Nephron progenitor cell (in vitro differentiated cells): ENCODE measurements at regions not wholly inside any gene's neighbourhood (a gene's known extent, or its start where the extent isn't known, plus 50 kb on each side); places are given as distances from the start of the nearest gene placed in this dataset.

Experiments
- DNase-seq: peaks from one replicate; pipeline ENCODE4 v3.0.0; 2021
- H3K27ac Mint-ChIP-seq: 2 replicates; pipeline ENCODE4 v1.8.0; 2021; ENCODE audit warnings: mild to moderate bottlenecking, moderate library complexity, mixed read lengths
- H3K27me3 Mint-ChIP-seq: 2 replicates; pipeline ENCODE4 v1.8.0; 2021; ENCODE audit warnings: mild to moderate bottlenecking, low read depth, mixed read lengths; ENCODE audit not compliant: poor library complexity
- H3K36me3 Mint-ChIP-seq: 2 replicates; pipeline ENCODE4 v1.8.0; 2021; ENCODE audit warnings: low read depth, mixed read lengths
- H3K4me1 Mint-ChIP-seq: 2 replicates; pipeline ENCODE4 v1.8.0; 2021; ENCODE audit warnings: mixed read lengths
- H3K4me3 Mint-ChIP-seq: 2 replicates; pipeline ENCODE4 v1.8.0; 2021; ENCODE audit warnings: mild to moderate bottlenecking, moderate library complexity, mixed read lengths
- H3K9me3 Mint-ChIP-seq: 2 replicates; pipeline ENCODE4 v1.8.0; 2021; ENCODE audit warnings: mild to moderate bottlenecking, moderate library complexity, mixed read lengths
- CTCF ChIP-seq: fragments of 200-600 bp; sonication (generic); IDR thresholded peaks from 2 replicates; pipeline ENCODE4 v1.5.0; 2021; ENCODE audit warnings: antibody characterized with exemption

DNA sequence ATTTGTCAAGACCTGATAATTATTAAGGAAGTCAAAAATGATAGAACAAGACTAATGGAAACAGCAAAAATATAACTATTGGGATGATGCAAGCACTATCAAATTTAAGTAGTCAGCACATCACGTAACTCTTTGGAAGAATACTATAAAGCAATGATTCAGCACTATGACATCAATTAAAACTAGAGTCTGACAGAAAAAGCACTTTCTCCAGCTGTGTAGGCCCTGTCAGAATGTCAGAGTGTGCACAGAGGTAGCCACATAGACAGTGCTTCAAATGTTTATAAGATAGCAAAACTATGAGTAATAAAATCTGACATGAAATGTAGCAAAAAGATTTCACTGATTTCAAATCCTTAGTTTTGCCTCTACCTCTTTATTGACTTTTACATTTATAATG is 1226.6 kb upstream of the ADGRL3 start:
- no peaks in the 10 kb centered on the region for H3K36me3 Mint-ChIP-seq
- no peaks in the 10 kb centered on the region for H3K4me1 Mint-ChIP-seq

GRCh38 chr4:59979061-59979460 is 1221.1 kb upstream of the ADGRL3 start:
- Mint-ChIP-seq H3K4me1 (no peaks in the 10 kb centered on the region), H3K9me3 (no peaks in the 10 kb centered on the region), H3K27ac (no peak overlapping the region), H3K27me3 (peaks cover 5% of the 10 kb centered on the region), H3K4me3 (no peak overlapping the region), H3K36me3 (no peaks in the 10 kb centered on the region)
- DNase-seq = no peak
- TF ChIP-seq CTCF = no peak

More for the DNA sequence above, 1226.6 kb upstream of the ADGRL3 start:
- H3K27ac Mint-ChIP-seq = no peak overlapping the region
- no peak for DNase-seq
- no peak for TF ChIP-seq CTCF
- H3K9me3 Mint-ChIP-seq = no peaks in the 10 kb centered on the region
- no peaks in the 10 kb centered on the region for H3K27me3 Mint-ChIP-seq
- no peak overlapping the region for H3K4me3 Mint-ChIP-seq

GRCh38 chr4:59983852-59984251 is 1216.3 kb upstream of the ADGRL3 start:
- no peaks in the 10 kb centered on the region for H3K4me1 Mint-ChIP-seq
- H3K36me3 Mint-ChIP-seq = no peaks in the 10 kb centered on the region
- no peak for TF ChIP-seq CTCF
- H3K27me3 Mint-ChIP-seq = peaks cover 5% of the 10 kb centered on the region
- DNase-seq = no peak
- no peak overlapping the region for H3K27ac Mint-ChIP-seq
- H3K4me3 Mint-ChIP-seq = no peak overlapping the region
- H3K9me3 Mint-ChIP-seq = no peaks in the 10 kb centered on the region

DNA sequence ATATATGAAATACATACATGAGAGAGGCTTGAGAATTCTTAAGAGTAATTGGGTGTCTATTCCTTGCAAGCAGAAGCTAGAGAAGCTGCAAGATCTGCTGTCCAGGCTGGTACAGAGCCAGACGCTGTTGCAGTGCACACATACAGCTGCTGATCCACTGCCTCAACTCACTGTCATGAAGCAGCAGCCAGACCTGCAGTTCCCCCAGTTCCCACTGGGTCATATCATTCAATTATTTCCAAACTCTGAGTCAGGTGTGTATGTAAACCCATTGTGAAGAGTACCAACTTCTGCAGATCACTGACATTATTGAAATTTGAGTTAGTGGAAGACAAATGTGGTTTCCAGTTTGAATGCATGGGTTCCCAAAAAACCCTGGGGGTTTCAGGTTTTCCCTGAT is 1212.8 kb upstream of the ADGRL3 start:
- H3K36me3 Mint-ChIP-seq = no peaks in the 10 kb centered on the region
- no peak for TF ChIP-seq CTCF
- no peaks in the 10 kb centered on the region for H3K9me3 Mint-ChIP-seq
- peaks cover 3% of the 10 kb centered on the region for H3K27me3 Mint-ChIP-seq
- H3K4me3 Mint-ChIP-seq = no peak overlapping the region
- DNase-seq = no peak
- no peak overlapping the region for H3K27ac Mint-ChIP-seq
- H3K4me1 Mint-ChIP-seq = no peaks in the 10 kb centered on the region

DNA sequence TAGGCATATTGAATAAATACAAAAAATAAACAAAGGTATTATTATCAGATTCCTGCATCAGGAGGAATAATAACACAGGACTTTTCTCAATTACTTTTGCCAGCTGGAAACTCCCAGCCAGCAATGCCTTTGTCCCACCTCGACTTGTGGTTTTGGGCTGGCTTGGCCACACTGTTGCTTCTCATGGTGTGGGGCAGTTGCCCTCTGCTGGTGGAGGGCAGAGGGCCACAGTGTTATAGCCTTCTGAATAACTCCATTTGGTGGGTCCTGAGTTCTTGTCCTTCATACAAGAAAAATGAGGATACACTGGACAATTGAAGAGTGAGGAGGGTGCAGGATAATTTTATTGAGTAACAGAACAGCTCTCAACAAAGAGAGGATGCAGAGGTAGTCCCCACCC is 1206.0 kb upstream of the ADGRL3 start:
- H3K27ac Mint-ChIP-seq = no peak overlapping the region
- H3K27me3 Mint-ChIP-seq = peaks cover 2% of the 10 kb centered on the region
- TF ChIP-seq CTCF = no peak
- H3K9me3 Mint-ChIP-seq = peaks cover 36% of the 10 kb centered on the region
- no peaks in the 10 kb centered on the region for H3K4me1 Mint-ChIP-seq
- no peaks in the 10 kb centered on the region for H3K36me3 Mint-ChIP-seq
- no peak overlapping the region for H3K4me3 Mint-ChIP-seq
- no peak for DNase-seq

GRCh38 chr4:60002603-60003337 is 1197.4 kb upstream of the ADGRL3 start:
- no peaks in the 10 kb centered on the region for H3K4me1 Mint-ChIP-seq
- no peak for TF ChIP-seq CTCF
- no peaks in the 10 kb centered on the region for H3K27me3 Mint-ChIP-seq
- H3K36me3 Mint-ChIP-seq = no peaks in the 10 kb centered on the region
- H3K4me3 Mint-ChIP-seq = no peak overlapping the region
- H3K9me3 Mint-ChIP-seq = peaks cover 11% of the 10 kb centered on the region
- DNase-seq = no peak
- H3K27ac Mint-ChIP-seq = no peak overlapping the region
